ENCODE measurements at regions not wholly inside any gene's neighbourhood (a gene's known extent, or its start where the extent isn't known, plus 50 kb on each side); places are given as distances from the start of the nearest gene placed in this dataset.

DNA sequence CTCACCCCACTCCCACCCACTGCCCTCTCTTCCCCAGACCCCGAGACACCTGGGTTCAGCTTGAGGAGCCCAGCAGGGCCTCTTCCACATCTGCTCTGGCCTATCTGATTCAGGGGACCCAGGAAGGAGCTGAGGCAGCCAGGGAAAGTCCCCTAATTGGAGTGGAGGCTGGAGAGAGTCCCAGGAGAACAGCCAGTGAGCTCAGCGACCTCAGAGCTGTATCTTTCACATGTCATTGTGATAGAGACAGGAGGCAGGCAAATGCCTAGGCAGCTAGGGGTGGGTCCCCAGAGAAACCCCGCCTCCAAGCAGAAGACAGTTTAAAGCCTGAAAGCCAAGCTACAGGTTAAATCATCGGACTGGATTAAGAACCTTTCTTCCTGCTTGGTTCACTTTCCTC lies 122.7 kb downstream of the MATN1 start:
- TF ChIP-seq POLR2A (IDR thresholded peaks at IDR 0.05; ENCODE audit: extremely low read depth, insufficient read length) (no peak), CTCF (IDR thresholded peaks at IDR 0.05; ENCODE audit: low read depth, low read length) (no peak), MYC (IDR thresholded peaks at IDR 0.05; ENCODE audit: low read depth, low read length) (no peak), MAX (IDR thresholded peaks at IDR 0.05; ENCODE audit: low read depth, low read length) (no peak)

Measured in NB4 (cell line).